IMR-90 (cell line): ENCODE measurements at regions not wholly inside any gene's neighbourhood (a gene's known extent, or its start where the extent isn't known, plus 50 kb on each side); places are given as distances from the start of the nearest gene placed in this dataset.
"Not testable (repeated sequence)": the region's sequence is repeated elsewhere in the genome, so short reads cannot be mapped to it uniquely, and the experiment has no call there.

Experiments used
- CHD1 ChIP-seq: IDR thresholded peaks from 2 replicates; pipeline ENCODE4 v1.6.1; 2012; ENCODE audit warnings: low read depth, low read length, improper control_type of control experiment
- FOS ChIP-seq: fragments of 150-350 bp; IDR thresholded peaks from 2 replicates; pipeline ENCODE4 v1.6.1; 2016; ENCODE audit warnings: low read depth, low read length
- MAZ ChIP-seq: IDR thresholded peaks from 2 replicates; pipeline ENCODE4 v1.6.1; 2012; ENCODE audit warnings: low read depth, mild to moderate bottlenecking, low read length, improper control_type of control experiment, moderate library complexity, borderline replicate concordance
- MXI1 ChIP-seq: IDR thresholded peaks from 2 replicates; pipeline ENCODE4 v1.6.1; 2012; ENCODE audit warnings: low read depth, mild to moderate bottlenecking, low read length, moderate library complexity, borderline replicate concordance
- NFE2L2 ChIP-seq: fragments of 150-350 bp; IDR thresholded peaks from 2 replicates; pipeline ENCODE4 v1.6.1; 2016; ENCODE audit warnings: low read depth, mild to moderate bottlenecking, low read length
- POLR2A ChIP-seq: IDR thresholded peaks from 2 replicates; pipeline ENCODE4 v1.6.1; 2012; ENCODE audit warnings: mild to moderate bottlenecking, low read depth, low read length
- RAD21 ChIP-seq: IDR thresholded peaks from 2 replicates; pipeline ENCODE4 v1.6.1; 2012; ENCODE audit warnings: low read length, improper control_type of control experiment
- RFX5 ChIP-seq: IDR thresholded peaks from 2 replicates; pipeline ENCODE4 v1.8.0; 2012; ENCODE audit warnings: low read depth, mild to moderate bottlenecking, low read length, moderate library complexity
- TF ChIP-seq, protein P1 (sequence below): conservative IDR thresholded peaks from 2 replicates; pipeline ENCODE4 v1.5.1; 2012; ENCODE audit warnings: mild to moderate bottlenecking, low read depth, low read length, improper control_type of control experiment
- TF ChIP-seq, protein P2 (sequence below): fragments of 150-350 bp; IDR thresholded peaks from 2 replicates; pipeline ENCODE4 v1.6.1; 2017; ENCODE audit warnings: mild to moderate bottlenecking, antibody characterized with exemption, low read length, low read depth

DNA sequence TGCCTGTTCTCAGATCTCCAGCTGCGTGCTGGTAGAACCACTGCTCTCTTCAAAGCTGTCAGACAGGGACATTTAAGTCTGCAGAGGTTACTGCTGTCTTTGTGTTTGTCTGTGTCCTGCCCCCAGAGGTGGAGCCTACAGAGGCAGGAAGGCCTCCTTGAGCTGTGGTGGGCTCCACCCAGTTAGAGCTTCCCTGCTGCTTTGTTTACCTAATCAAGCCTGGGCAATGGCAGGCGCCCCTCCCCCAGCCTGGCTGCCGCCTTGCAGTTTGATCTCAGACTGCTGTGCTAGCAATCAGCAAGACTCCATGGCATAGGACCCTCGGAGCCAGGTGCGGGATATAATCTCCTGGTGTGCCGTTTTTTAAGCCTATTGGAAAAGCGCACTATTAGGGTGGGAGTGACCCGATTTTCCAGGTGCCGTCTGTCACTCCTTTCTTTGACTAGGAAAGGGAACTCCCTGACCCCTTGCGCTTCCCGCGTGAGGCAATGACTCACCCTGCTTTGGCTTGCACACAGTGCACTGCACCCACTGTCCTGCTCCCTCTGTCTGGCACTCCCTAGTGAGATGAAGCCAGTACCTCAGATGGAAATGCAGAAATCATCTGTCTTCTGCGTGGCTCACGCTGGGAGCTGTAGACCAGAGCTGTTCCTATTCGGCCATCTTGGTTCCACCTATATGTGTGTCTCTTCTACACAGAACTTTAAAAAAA lies 355.1 kb downstream of the SUCLG1 start:
- TF ChIP-seq POLR2A, CHD1, NFE2L2, MAZ, RFX5, RAD21, MXI1, FOS: not testable (repeated sequence)
- TF ChIP-seq, protein P1, sequence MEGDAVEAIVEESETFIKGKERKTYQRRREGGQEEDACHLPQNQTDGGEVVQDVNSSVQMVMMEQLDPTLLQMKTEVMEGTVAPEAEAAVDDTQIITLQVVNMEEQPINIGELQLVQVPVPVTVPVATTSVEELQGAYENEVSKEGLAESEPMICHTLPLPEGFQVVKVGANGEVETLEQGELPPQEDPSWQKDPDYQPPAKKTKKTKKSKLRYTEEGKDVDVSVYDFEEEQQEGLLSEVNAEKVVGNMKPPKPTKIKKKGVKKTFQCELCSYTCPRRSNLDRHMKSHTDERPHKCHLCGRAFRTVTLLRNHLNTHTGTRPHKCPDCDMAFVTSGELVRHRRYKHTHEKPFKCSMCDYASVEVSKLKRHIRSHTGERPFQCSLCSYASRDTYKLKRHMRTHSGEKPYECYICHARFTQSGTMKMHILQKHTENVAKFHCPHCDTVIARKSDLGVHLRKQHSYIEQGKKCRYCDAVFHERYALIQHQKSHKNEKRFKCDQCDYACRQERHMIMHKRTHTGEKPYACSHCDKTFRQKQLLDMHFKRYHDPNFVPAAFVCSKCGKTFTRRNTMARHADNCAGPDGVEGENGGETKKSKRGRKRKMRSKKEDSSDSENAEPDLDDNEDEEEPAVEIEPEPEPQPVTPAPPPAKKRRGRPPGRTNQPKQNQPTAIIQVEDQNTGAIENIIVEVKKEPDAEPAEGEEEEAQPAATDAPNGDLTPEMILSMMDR, result not testable (repeated sequence)
- TF ChIP-seq, protein P2, sequence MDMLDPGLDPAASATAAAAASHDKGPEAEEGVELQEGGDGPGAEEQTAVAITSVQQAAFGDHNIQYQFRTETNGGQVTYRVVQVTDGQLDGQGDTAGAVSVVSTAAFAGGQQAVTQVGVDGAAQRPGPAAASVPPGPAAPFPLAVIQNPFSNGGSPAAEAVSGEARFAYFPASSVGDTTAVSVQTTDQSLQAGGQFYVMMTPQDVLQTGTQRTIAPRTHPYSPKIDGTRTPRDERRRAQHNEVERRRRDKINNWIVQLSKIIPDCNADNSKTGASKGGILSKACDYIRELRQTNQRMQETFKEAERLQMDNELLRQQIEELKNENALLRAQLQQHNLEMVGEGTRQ, result not testable (repeated sequence)
